Upper lobe of right lung (tissue), 1 donor: ENCODE measurements at regions not wholly inside any gene's neighbourhood (a gene's known extent, or its start where the extent isn't known, plus 50 kb on each side); places are given as distances from the start of the nearest gene placed in this dataset.
A peak's percentile ranks its signal among the peaks of the same experiment; 100 is the strongest.

Source experiments
- ATAC-seq: fragments of 200-7000 bp; cut with Tn5 transposase; one replicate; pipeline ENCODE4 v1.9.1; 2020; ENCODE audit warnings: mild to moderate bottlenecking, moderate library complexity
- DNase-seq: peaks from one replicate; pipeline ENCODE4 v3.0.0-alpha.2; 2020
- H3K27ac ChIP-seq: fragments of 200-600 bp; one replicate; pipeline ENCODE4 v1.8.0; 2022
- H3K27me3 ChIP-seq: fragments of 200-600 bp; one replicate; pipeline ENCODE4 v1.8.0; 2022; ENCODE audit warnings: mild to moderate bottlenecking
- H3K36me3 ChIP-seq: fragments of 200-600 bp; one replicate; pipeline ENCODE4 v1.8.0; 2022
- H3K4me1 ChIP-seq: fragments of 200-600 bp; one replicate; pipeline ENCODE4 v1.8.0; 2022
- H3K4me3 ChIP-seq: fragments of 200-600 bp; one replicate; pipeline ENCODE4 v1.8.0; 2022; ENCODE audit warnings: mild to moderate bottlenecking
- H3K9me3 ChIP-seq: fragments of 200-600 bp; one replicate; pipeline ENCODE4 v1.8.0; 2022
- intact Hi-C: fragments of 100-400 bp; cut with DNase I; formaldehyde crosslinking; loops from one replicate; pipeline ENCODE4 v1.11.0; 2022
- TF ChIP-seq, protein P1 (sequence below): fragments of 200-600 bp; IDR thresholded peaks from one replicate; pipeline ENCODE4 v1.8.0; 2022; ENCODE audit warnings: antibody characterized with exemption
- donor health status: DM: no; HTN: yes; CAD: no; lungs with severe emphysema.

DNA sequence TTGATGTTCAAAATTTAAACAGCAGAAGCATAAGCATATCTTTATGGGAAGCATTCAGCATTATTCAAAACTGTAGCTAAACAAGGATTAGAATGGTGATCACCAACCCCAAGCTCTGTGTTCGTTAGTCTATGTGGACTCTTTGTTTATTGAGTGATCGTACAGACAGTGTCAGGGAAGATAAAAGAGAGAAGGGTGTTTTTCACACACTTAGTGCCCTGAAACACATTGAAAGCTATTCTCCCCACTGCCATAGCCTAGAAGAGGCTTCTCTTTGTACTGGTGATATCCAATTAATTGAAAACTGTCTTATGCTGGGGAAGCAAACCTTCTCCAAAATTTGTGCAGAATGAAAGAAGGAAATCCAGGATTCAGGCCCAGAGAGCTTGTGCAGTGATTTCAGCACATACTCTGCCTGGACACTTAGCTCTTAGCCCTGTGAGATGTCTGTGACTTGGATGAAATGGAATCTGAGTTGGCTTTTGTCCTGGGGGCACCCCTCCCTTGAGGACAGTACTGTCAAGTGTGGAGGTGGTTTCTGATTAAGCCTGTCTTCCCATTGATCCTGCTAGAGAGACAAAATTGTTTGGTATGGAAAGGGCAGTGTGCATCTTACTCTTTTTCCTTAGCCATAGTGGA is 125.7 kb upstream of the MTHFD1L start:
- TF ChIP-seq, protein P1, sequence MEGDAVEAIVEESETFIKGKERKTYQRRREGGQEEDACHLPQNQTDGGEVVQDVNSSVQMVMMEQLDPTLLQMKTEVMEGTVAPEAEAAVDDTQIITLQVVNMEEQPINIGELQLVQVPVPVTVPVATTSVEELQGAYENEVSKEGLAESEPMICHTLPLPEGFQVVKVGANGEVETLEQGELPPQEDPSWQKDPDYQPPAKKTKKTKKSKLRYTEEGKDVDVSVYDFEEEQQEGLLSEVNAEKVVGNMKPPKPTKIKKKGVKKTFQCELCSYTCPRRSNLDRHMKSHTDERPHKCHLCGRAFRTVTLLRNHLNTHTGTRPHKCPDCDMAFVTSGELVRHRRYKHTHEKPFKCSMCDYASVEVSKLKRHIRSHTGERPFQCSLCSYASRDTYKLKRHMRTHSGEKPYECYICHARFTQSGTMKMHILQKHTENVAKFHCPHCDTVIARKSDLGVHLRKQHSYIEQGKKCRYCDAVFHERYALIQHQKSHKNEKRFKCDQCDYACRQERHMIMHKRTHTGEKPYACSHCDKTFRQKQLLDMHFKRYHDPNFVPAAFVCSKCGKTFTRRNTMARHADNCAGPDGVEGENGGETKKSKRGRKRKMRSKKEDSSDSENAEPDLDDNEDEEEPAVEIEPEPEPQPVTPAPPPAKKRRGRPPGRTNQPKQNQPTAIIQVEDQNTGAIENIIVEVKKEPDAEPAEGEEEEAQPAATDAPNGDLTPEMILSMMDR = no peak
- no peak overlapping the region for H3K4me3 ChIP-seq
- no peak for ATAC-seq
- intact Hi-C loops = no loop called here
- no peak for DNase-seq
- no peaks in the 10 kb centered on the region for H3K27me3 ChIP-seq
- H3K27ac ChIP-seq = no peak overlapping the region
- H3K36me3 ChIP-seq = no peaks in the 10 kb centered on the region
- H3K4me1 ChIP-seq = no peaks in the 10 kb centered on the region
- H3K9me3 ChIP-seq = no peaks in the 10 kb centered on the region

DNA sequence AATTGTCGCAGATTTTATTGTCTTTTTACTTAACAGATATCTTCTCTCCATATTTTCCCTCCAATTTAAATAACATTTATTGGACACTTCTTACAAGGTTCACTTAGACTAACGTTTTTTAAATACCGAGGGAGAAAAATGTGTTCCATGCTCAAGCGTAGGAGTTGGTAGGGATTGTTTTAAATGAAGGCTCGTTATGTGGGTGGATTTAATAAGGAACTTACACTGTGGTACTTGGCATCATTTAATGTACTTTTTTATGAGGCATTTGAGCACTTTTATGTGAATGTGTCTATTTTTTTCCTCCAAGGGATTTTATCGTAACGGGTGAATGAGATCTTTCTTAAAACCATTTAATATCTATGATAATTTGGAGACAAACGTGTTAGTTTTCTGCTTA is 125.0 kb upstream of the MTHFD1L start:
- Histone ChIP-seq H3K4me3 (no peak overlapping the region), H3K27ac (no peak overlapping the region), H3K27me3 (no peaks in the 10 kb centered on the region), H3K9me3 (no peaks in the 10 kb centered on the region), H3K4me1 (no peaks in the 10 kb centered on the region), H3K36me3 (no peaks in the 10 kb centered on the region)
- intact Hi-C loops = no loop called here
- TF ChIP-seq, protein P1 = no peak
- ATAC-seq (no peak), DNase-seq (no peak)

DNA sequence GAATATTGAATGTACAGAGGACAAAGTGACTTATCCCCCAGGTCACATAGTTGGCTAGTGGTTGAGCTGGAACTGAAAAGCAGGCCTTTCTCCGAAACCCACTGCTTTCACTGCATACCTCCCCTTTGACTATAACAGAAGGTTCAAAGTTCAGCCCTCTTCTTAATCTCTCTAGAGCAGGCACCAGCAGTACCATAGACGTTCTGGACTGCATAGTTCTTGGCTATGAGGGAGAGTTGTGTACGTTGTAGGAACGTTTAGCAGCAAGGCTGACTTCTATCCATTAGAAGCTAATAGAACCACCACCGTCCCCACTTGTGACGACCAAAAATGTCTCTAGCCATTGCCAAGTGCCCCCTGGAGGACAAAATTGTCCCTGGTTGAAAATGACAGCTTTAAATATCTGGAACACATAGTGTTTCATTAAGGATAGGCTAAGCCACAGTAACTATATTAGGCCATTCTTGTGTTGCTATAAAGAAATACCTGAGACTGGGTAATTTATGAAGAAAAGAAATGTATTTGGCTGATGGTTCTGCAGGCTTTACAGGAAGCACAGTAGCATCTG is 123.8 kb upstream of the MTHFD1L start:
- DNase-seq = no peak
- no peaks in the 10 kb centered on the region for H3K4me1 ChIP-seq
- H3K36me3 ChIP-seq = no peaks in the 10 kb centered on the region
- peak; percentile 30 for ATAC-seq
- TF ChIP-seq, protein P1 = peak; percentile 51
- H3K27me3 ChIP-seq = no peaks in the 10 kb centered on the region
- no peak overlapping the region for H3K4me3 ChIP-seq
- intact Hi-C loops = no loop called here
- H3K9me3 ChIP-seq = no peaks in the 10 kb centered on the region
- no peak overlapping the region for H3K27ac ChIP-seq

DNA sequence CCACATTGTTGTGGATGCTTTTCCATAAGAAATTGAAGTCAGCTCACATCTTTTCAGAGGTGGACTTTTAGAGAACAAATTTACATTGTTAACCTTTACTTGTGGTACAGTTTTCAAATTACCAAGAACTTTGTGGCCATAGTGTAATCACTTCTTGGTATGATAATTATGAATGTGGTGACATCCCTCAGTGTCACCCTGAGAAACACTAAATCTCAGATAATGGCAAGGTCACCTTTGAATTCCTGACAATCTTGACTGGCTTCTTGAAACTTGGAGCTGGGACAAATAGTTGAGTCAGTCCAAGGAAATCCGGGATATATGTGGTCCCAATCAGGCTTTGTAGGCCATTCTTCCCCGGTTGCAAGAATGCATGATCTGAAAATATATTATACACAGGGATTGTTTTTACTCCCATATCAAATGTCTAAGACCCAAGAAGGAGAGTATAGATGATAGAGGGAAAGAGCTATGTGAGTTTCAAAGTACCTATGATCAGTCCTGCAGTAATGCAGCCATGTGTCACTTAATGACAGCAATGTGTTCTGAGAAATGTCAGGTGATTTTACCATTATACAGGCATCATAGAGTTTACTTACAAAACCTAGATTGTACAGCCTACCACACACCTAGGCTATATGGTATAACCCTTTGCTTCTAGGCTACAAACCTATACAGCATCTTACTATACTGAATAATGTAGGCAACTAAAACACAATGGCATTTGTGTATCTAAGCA is 120.8 kb upstream of the MTHFD1L start:
- DNase-seq = no peak
- intact Hi-C loops = no loop called here
- H3K4me3 ChIP-seq = no peak overlapping the region
- H3K4me1 ChIP-seq = no peaks in the 10 kb centered on the region
- H3K9me3 ChIP-seq = no peaks in the 10 kb centered on the region
- H3K27ac ChIP-seq = no peak overlapping the region
- no peaks in the 10 kb centered on the region for H3K27me3 ChIP-seq
- H3K36me3 ChIP-seq = no peaks in the 10 kb centered on the region
- ATAC-seq = no peak
- TF ChIP-seq, protein P1 = no peak

DNA sequence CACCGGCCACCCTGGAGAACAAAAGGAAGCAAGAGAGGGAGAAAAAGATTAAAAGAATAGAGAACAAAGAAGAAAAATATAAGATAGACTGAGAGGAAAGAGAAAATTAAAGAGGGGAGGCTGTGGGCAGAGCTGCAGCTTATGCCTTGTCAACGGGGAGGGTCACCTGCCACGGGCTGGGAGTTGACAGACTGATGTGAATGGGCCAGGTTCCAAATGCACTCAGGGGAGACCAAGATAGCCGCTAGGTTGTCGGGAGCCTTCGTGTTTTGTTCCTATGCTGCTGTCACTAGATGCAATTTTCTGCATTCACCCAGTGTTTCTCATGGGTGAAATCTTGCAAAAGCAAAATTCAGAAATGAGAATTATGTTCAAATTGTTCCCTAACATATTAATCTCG is 119.6 kb upstream of the MTHFD1L start:
- H3K9me3 ChIP-seq = no peaks in the 10 kb centered on the region
- H3K27me3 ChIP-seq = no peaks in the 10 kb centered on the region
- DNase-seq (no peak), ATAC-seq (no peak)
- H3K4me3 ChIP-seq = no peak overlapping the region
- H3K36me3 ChIP-seq = no peaks in the 10 kb centered on the region
- H3K4me1 ChIP-seq = no peaks in the 10 kb centered on the region
- TF ChIP-seq, protein P1 = no peak
- intact Hi-C loops = no loop called here
- H3K27ac ChIP-seq = no peak overlapping the region
